ENCODE measurements at regions not wholly inside any gene's neighbourhood (a gene's known extent, or its start where the extent isn't known, plus 50 kb on each side); places are given as distances from the start of the nearest gene placed in this dataset.

- TF ChIP-seq CTCF (IDR thresholded peaks at IDR 0.05; ENCODE audit: poor library complexity): no peak
- no peak for TF ChIP-seq EZH2 (IDR thresholded peaks at IDR 0.05; ENCODE audit: borderline replicate concordance)
- no peak for TF ChIP-seq EZH2phosphoT487 (IDR thresholded peaks at IDR 0.05; ENCODE audit: low read depth, severe bottlenecking, unreplicated experiment)
Observed at GRCh38 chr2:240259924-240260529, 119.6 kb upstream of the OTOS start.
